ENCODE measurements at regions not wholly inside any gene's neighbourhood (a gene's known extent, or its start where the extent isn't known, plus 50 kb on each side); places are given as distances from the start of the nearest gene placed in this dataset.

- WGBS, 2 donors = 65 to 69% methylated on average over 4 of the region's 4 CpGs
- no peak for ATAC-seq (ENCODE audit: low FRiP score in 2 of 2)
Observed at GRCh38 chr1:103337779-103338178, 187.7 kb upstream of the RNPC3 start.

GRCh38 chr1:103336408-103336807, 189.1 kb upstream of the RNPC3 start:
- no peaks in the 10 kb centered on the region for H3K9me3 ChIP-seq
- H3K36me3 ChIP-seq = no peaks in the 10 kb centered on the region
- H3K27me3 ChIP-seq = no peaks in the 10 kb centered on the region
- DNase-seq = no peak
- no peaks in the 10 kb centered on the region for H3K4me1 ChIP-seq
- WGBS, 2 donors = 58 to 65% methylated on average over 1 of the region's 1 CpG
- no peak overlapping the region for H3K27ac ChIP-seq
- no peak for ATAC-seq (ENCODE audit: low FRiP score in 2 of 2)
- H3K4me3 ChIP-seq = no peak overlapping the region
- TF ChIP-seq EP300 (IDR thresholded peaks at IDR 0.05) (no peak), POLR2AphosphoS5 (IDR thresholded peaks at IDR 0.05) (no peak), POLR2A (IDR thresholded peaks at IDR 0.05) (no peak)
- TF ChIP-seq, protein P1, sequence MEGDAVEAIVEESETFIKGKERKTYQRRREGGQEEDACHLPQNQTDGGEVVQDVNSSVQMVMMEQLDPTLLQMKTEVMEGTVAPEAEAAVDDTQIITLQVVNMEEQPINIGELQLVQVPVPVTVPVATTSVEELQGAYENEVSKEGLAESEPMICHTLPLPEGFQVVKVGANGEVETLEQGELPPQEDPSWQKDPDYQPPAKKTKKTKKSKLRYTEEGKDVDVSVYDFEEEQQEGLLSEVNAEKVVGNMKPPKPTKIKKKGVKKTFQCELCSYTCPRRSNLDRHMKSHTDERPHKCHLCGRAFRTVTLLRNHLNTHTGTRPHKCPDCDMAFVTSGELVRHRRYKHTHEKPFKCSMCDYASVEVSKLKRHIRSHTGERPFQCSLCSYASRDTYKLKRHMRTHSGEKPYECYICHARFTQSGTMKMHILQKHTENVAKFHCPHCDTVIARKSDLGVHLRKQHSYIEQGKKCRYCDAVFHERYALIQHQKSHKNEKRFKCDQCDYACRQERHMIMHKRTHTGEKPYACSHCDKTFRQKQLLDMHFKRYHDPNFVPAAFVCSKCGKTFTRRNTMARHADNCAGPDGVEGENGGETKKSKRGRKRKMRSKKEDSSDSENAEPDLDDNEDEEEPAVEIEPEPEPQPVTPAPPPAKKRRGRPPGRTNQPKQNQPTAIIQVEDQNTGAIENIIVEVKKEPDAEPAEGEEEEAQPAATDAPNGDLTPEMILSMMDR (IDR thresholded peaks at IDR 0.05) = no peak

More at GRCh38 chr1:103337779-103338178, 187.7 kb upstream of the RNPC3 start:
- H3K36me3 ChIP-seq = no peaks in the 10 kb centered on the region
- no peaks in the 10 kb centered on the region for H3K9me3 ChIP-seq
- H3K27me3 ChIP-seq = no peaks in the 10 kb centered on the region
- no peaks in the 10 kb centered on the region for H3K4me1 ChIP-seq
- TF ChIP-seq POLR2A (IDR thresholded peaks at IDR 0.05) (no peak), POLR2AphosphoS5 (IDR thresholded peaks at IDR 0.05) (no peak)
- H3K27ac ChIP-seq = no peak overlapping the region
- DNase-seq = no peak
- H3K4me3 ChIP-seq = no peak overlapping the region

DNA sequence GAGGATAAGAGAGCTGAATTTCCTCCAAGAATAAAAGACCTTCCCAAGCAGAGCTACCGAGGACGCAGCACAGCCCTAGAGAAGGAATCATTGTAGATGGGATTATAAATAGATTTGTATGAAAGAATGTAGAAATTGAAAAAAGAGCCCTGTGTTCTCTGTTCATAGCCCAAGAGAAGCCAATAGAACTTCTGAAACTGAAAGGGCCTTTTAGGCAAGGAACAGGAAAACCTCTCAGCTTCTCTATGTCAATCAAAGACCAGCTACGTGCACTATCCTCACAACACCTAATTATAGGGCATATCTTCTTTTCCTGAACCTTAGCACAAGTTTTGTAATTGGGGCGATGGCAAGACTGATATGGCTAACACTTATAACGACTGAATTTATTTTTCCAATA, 192.4 kb upstream of the RNPC3 start:
- Histone ChIP-seq H3K9me3 (no peaks in the 10 kb centered on the region), H3K4me1 (no peaks in the 10 kb centered on the region), H3K36me3 (no peaks in the 10 kb centered on the region), H3K27ac (no peak overlapping the region), H3K4me3 (no peak overlapping the region), H3K27me3 (no peaks in the 10 kb centered on the region)
- no peak for ATAC-seq (ENCODE audit: low FRiP score in 2 of 2)
- TF ChIP-seq POLR2A (IDR thresholded peaks at IDR 0.05) (no peak), POLR2AphosphoS5 (IDR thresholded peaks at IDR 0.05) (no peak), EP300 (IDR thresholded peaks at IDR 0.05) (no peak)
- TF ChIP-seq, protein P1 (IDR thresholded peaks at IDR 0.05) = no peak
- 67 to 72% methylated on average over 5 of the region's 5 CpGs for WGBS, 2 donors
- no peak for DNase-seq

DNA sequence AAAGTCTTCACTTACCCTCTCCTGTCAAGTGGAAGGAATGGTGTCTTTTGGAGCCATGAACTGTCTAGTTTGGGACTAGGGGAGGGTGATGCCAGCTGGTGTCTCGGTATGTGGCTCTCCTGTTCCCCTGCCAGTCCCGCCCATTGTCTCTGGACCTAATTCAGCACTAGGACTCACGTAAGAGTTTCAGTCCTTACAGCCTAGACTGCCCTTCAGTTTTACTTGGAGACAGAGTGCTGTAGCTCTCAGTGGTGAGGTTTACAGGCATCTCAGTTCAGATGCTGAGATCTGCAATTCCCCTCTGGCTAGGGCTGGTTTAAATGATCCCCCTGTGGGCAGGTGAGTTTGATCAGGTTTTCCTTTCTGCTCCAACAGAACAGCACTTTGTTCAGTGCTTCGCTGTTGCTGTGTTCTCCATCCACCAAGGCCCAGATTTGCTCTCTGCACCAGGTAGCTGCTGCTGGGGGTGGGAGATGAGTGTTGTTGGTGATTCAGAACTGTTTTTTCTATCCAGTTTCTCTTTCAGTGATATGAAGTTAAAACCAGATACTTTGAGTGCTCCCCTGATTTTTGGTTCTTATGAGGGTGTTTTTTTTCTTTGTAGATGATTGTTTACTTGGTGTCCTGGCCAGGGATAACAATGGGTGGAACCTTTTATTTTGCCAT, 198.3 kb upstream of the RNPC3 start:
- TF ChIP-seq, protein P1 (IDR thresholded peaks at IDR 0.05) = no peak
- TF ChIP-seq EP300 (IDR thresholded peaks at IDR 0.05) (no peak), POLR2AphosphoS5 (IDR thresholded peaks at IDR 0.05) (no peak), POLR2A (IDR thresholded peaks at IDR 0.05) (no peak)
- no peaks in the 10 kb centered on the region for H3K27me3 ChIP-seq
- H3K9me3 ChIP-seq = no peaks in the 10 kb centered on the region
- no peaks in the 10 kb centered on the region for H3K4me1 ChIP-seq
- no peaks in the 10 kb centered on the region for H3K36me3 ChIP-seq
- H3K4me3 ChIP-seq = no peak overlapping the region
- 69 to 78% methylated on average over 2 to 4 of the region's 4 CpGs for WGBS, 2 donors
- ATAC-seq (ENCODE audit: low FRiP score in 2 of 2) (no peak), DNase-seq (no peak)
- no peak overlapping the region for H3K27ac ChIP-seq

DNA sequence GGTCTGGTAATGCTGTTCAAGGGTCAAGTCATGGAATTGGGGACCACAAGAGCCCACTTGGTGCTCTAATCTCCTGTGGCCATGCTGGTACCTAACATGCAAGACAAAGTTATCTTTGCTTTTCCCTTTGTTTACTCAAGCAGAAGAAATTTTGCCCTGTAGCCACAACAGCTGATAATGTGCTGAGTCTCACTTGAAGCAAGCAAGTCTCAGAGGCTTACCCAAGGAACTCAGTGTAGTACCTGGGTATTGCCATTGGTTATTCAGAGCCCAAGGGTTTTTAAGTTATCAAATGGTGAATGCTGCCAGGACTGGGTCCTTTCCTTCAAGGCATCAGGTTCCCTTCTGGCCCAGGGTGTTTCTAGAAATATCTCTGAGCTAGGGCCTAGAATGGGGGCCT, 198.9 kb upstream of the RNPC3 start:
- TF ChIP-seq, protein P1 (IDR thresholded peaks at IDR 0.05) = no peak
- TF ChIP-seq POLR2AphosphoS5 (IDR thresholded peaks at IDR 0.05) = no peak
- no peak for TF ChIP-seq EP300 (IDR thresholded peaks at IDR 0.05)
- no peak for TF ChIP-seq POLR2A (IDR thresholded peaks at IDR 0.05)
- H3K27ac ChIP-seq = no peak overlapping the region
- no peak overlapping the region for H3K4me3 ChIP-seq
- H3K9me3 ChIP-seq = no peaks in the 10 kb centered on the region
- DNase-seq (no peak), ATAC-seq (ENCODE audit: low FRiP score in 2 of 2) (no peak)
- no peaks in the 10 kb centered on the region for H3K27me3 ChIP-seq
- H3K36me3 ChIP-seq = no peaks in the 10 kb centered on the region
- H3K4me1 ChIP-seq = no peaks in the 10 kb centered on the region

Data from upper lobe of left lung (tissue), 6 donors.